GM12878 (cell line): ENCODE measurements at regions not wholly inside any gene's neighbourhood (a gene's known extent, or its start where the extent isn't known, plus 50 kb on each side); places are given as distances from the start of the nearest gene placed in this dataset.

Source experiments
- EP300 ChIP-seq, 2 experiments: fragments of 150-350 bp in 1 of 2; IDR thresholded peaks; 2 replicates each; pipeline ENCODE4 v1.6.1; 2011 to 2012; ENCODE audit warnings: low read depth in 2 of 2, low read length in 2 of 2, borderline replicate concordance in 1 of 2, improper control_type of control experiment in 1 of 2, inconsistent platforms in 1 of 2; ENCODE audit not compliant: control insufficient read depth in 1 of 2
- MYC ChIP-seq: IDR thresholded peaks from 2 replicates; pipeline ENCODE4 v1.6.1; 2011; ENCODE audit warnings: mild to moderate bottlenecking, low read length, moderate library complexity, inconsistent platforms; ENCODE audit not compliant: insufficient read depth, insufficient replicate concordance, insufficient read length, severe bottlenecking
- NFXL1 ChIP-seq: fragments of 450-650 bp; IDR thresholded peaks from 2 replicates; pipeline ENCODE4 v1.6.1; 2017; ENCODE audit warnings: antibody characterized with exemption, mild to moderate bottlenecking, borderline replicate concordance
- POLR2AphosphoS5 ChIP-seq: IDR thresholded peaks from 2 replicates; pipeline ENCODE4 v1.6.1; 2011; ENCODE audit warnings: mild to moderate bottlenecking, low read length, inconsistent platforms
- RFX5 ChIP-seq: IDR thresholded peaks from 2 replicates; pipeline ENCODE4 v1.6.1; 2011; ENCODE audit warnings: low read depth, low read length, improper control_type of control experiment
- STAT3 ChIP-seq: IDR thresholded peaks from 2 replicates; pipeline ENCODE4 v1.6.1; 2011; ENCODE audit warnings: low read depth, low read length, improper control_type of control experiment
- TARDBP ChIP-seq: IDR thresholded peaks from 2 replicates; pipeline ENCODE4 v1.6.1; 2016; ENCODE audit warnings: borderline replicate concordance
- TF ChIP-seq, protein P1 (sequence below): IDR thresholded peaks from 2 replicates; pipeline ENCODE4 v1.6.1; 2012; ENCODE audit warnings: low read depth, low read length, improper control_type of control experiment
- TF ChIP-seq, protein P2 (sequence below), 3 experiments: IDR thresholded peaks in 2 of 3; conservative IDR thresholded peaks in 1 of 3; 2 replicates each; pipeline ENCODE4 v1.5.1; 2011; ENCODE audit warnings: low read depth in 3 of 3, low read length in 3 of 3, mild to moderate bottlenecking in 3 of 3, control low read depth in 2 of 3, moderate library complexity in 2 of 3, inconsistent platforms in 1 of 3, mixed read lengths in 1 of 3; ENCODE audit not compliant: control insufficient read depth in 2 of 3, insufficient read depth in 1 of 3; ENCODE audit errors: extremely low read depth in 1 of 3
- TF ChIP-seq, protein P3 (sequence below): fragments of 450-650 bp; IDR thresholded peaks from 2 replicates; pipeline ENCODE4 v1.6.1; 2017; ENCODE audit warnings: mild to moderate bottlenecking
- TF ChIP-seq, protein P4 (sequence below): IDR thresholded peaks from 2 replicates; pipeline ENCODE4 v1.6.1; 2011; ENCODE audit warnings: mild to moderate bottlenecking, low read depth, low read length, moderate library complexity; ENCODE audit not compliant: insufficient replicate concordance

DNA sequence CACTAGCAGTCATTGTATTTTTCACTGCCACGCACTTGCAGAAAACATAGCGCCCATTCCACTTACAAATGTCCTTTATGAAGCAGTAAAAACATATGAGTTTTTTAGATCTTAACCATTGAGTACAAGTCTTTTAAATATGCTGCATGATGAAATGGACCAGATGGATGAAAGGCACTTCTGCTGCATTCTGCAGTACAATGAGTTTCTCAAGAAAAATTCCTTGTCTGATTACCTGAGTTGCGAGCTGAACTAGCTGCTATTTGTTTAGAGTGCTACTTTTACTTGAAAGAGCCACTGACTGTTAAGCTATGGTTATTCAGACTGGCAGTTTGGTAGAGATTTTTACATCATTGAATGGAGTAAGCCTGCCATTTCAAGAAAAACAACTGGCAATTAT, 825.5 kb upstream of the ACVR2A start:
- TF ChIP-seq, protein P1, sequence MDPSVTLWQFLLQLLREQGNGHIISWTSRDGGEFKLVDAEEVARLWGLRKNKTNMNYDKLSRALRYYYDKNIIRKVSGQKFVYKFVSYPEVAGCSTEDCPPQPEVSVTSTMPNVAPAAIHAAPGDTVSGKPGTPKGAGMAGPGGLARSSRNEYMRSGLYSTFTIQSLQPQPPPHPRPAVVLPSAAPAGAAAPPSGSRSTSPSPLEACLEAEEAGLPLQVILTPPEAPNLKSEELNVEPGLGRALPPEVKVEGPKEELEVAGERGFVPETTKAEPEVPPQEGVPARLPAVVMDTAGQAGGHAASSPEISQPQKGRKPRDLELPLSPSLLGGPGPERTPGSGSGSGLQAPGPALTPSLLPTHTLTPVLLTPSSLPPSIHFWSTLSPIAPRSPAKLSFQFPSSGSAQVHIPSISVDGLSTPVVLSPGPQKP = no peak
- TF ChIP-seq TARDBP = no peak
- TF ChIP-seq POLR2AphosphoS5 = no peak
- TF ChIP-seq NFXL1 = no peak
- no peak for TF ChIP-seq RFX5
- no peak for TF ChIP-seq STAT3
- TF ChIP-seq, protein P2, sequence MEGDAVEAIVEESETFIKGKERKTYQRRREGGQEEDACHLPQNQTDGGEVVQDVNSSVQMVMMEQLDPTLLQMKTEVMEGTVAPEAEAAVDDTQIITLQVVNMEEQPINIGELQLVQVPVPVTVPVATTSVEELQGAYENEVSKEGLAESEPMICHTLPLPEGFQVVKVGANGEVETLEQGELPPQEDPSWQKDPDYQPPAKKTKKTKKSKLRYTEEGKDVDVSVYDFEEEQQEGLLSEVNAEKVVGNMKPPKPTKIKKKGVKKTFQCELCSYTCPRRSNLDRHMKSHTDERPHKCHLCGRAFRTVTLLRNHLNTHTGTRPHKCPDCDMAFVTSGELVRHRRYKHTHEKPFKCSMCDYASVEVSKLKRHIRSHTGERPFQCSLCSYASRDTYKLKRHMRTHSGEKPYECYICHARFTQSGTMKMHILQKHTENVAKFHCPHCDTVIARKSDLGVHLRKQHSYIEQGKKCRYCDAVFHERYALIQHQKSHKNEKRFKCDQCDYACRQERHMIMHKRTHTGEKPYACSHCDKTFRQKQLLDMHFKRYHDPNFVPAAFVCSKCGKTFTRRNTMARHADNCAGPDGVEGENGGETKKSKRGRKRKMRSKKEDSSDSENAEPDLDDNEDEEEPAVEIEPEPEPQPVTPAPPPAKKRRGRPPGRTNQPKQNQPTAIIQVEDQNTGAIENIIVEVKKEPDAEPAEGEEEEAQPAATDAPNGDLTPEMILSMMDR (IDR thresholded peaks at IDR 0.05 in 2 of 3, conservative IDR thresholded peaks at IDR 0.05 in 1 of 3; ENCODE audit: control insufficient read depth in 2 of 3, extremely low read depth in 1 of 3, insufficient read depth in 1 of 3, low read depth in 3 of 3, low read length in 3 of 3) = no peak
- TF ChIP-seq, protein P3, sequence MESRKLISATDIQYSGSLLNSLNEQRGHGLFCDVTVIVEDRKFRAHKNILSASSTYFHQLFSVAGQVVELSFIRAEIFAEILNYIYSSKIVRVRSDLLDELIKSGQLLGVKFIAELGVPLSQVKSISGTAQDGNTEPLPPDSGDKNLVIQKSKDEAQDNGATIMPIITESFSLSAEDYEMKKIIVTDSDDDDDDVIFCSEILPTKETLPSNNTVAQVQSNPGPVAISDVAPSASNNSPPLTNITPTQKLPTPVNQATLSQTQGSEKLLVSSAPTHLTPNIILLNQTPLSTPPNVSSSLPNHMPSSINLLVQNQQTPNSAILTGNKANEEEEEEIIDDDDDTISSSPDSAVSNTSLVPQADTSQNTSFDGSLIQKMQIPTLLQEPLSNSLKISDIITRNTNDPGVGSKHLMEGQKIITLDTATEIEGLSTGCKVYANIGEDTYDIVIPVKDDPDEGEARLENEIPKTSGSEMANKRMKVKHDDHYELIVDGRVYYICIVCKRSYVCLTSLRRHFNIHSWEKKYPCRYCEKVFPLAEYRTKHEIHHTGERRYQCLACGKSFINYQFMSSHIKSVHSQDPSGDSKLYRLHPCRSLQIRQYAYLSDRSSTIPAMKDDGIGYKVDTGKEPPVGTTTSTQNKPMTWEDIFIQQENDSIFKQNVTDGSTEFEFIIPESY = no peak
- TF ChIP-seq MYC = no peak
- TF ChIP-seq, protein P4, sequence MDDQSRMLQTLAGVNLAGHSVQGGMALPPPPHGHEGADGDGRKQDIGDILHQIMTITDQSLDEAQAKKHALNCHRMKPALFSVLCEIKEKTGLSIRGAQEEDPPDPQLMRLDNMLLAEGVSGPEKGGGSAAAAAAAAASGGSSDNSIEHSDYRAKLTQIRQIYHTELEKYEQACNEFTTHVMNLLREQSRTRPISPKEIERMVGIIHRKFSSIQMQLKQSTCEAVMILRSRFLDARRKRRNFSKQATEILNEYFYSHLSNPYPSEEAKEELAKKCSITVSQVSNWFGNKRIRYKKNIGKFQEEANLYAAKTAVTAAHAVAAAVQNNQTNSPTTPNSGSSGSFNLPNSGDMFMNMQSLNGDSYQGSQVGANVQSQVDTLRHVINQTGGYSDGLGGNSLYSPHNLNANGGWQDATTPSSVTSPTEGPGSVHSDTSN = no peak
- TF ChIP-seq EP300 (IDR thresholded peaks at IDR 0.05; ENCODE audit: borderline replicate concordance in 1 of 2, control insufficient read depth in 1 of 2, low read depth in 2 of 2, low read length in 2 of 2) = no peak
